Sciatic nerve (tissue), 2 donors: ENCODE measurements at regions not wholly inside any gene's neighbourhood (a gene's known extent, or its start where the extent isn't known, plus 50 kb on each side); places are given as distances from the start of the nearest gene placed in this dataset.

Experiments used
- ATAC-seq: fragments of 200-7000 bp; cut with Tn5 transposase; one replicate; pipeline ENCODE4 v1.9.1; 2020; ENCODE audit warnings: mild to moderate bottlenecking, moderate library complexity
- DNase-seq: peaks from one replicate; pipeline ENCODE4 v3.0.0-alpha.2; 2020; ENCODE audit warnings: low spot score
- intact Hi-C: fragments of 100-400 bp; cut with DNase I; formaldehyde crosslinking; loops from one replicate; pipeline ENCODE4 v1.14.2; 2022
- donor health status: DM: no; HTN: no; CAD: no.
- donor health status: DM: no; HTN: no; CAD: no.

DNA sequence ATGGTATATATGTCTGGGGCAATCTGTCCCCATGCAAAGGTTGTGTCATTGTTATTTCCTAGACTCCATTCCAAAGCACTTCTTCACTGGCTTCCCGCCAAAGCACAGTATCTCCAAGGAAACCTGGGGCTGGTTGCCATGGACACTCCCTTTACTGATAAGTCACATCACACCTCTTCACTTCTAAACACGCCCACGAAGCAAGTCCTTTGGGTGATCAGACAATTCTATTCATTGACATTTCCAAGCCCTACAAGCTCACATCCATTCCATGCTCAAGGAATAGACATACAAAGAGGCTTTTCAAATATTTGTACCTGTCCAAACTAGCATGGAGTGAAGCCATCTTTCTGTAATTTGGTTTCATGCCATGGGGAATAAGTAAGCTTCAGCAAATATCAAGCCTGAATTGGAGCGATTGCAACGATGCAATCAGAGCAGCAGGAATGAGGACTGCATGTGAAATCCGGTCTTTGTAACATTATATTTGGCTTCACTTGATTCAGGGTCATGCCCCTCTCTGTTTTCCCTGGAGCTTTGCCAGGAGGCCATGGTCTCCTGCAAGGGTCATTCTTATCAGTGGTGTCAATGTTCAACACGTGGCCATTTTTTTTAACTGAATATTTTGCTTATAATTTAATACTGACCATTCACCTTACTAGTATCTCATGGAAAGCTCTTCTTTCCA lies 201.6 kb upstream of the TMC3 start:
- intact Hi-C loops: no loop called here
- DNase-seq: no peak

DNA sequence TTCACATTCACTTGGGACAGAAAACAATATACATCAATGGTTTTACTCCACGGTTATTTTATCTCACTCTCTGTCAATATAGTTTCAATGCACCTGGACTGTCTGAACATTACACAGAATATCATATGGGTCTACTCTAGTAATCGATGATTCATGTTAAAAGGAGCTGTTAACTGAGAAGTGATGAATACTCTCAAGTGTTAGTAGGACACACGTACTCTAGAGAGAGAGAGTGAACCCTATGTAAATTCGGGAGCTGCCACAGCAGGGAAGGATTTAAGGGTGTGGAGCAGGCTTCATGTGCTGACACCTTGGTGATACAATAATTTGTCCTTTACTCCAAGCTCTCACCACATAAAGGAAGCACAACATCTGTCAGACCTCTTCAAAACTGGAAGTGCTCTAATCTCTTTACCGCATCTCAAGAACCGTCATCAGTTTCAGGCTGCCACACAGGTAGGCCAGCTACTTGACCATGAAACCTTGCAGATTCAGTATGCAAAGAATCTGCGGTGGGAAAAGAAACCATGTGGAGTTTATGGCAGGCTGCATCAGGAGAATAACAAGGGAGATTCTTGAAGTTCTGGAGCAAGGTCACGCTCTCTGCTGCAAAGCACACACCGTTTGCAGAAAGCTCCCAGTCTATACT lies 199.2 kb upstream of the TMC3 start:
- intact Hi-C loops: no loop called here
- DNase-seq (no peak), ATAC-seq (no peak)

More for the DNA sequence above, 201.6 kb upstream of the TMC3 start:
- ATAC-seq: no peak

DNA sequence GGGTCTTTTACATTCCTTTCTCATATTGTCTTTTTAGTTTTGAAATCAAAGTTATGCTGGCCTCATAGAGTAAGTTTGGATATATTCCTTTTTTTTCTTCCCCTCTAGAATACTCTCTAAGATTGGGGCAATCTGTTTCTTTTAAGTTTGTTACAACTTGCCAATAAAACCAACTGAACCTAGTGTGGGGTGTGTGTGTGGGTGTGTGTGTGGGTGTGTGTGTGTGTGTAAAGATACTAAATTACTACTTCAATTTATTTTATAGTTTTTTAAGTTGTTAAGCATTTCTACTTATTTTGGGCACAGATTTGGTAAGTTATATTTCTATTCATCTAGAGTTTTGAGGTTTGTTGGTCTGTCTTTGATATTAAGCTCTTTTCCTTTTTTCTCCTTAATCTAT lies 198.2 kb upstream of the TMC3 start:
- intact Hi-C loops: no loop called here
- no peak for ATAC-seq
- DNase-seq: no peak

DNA sequence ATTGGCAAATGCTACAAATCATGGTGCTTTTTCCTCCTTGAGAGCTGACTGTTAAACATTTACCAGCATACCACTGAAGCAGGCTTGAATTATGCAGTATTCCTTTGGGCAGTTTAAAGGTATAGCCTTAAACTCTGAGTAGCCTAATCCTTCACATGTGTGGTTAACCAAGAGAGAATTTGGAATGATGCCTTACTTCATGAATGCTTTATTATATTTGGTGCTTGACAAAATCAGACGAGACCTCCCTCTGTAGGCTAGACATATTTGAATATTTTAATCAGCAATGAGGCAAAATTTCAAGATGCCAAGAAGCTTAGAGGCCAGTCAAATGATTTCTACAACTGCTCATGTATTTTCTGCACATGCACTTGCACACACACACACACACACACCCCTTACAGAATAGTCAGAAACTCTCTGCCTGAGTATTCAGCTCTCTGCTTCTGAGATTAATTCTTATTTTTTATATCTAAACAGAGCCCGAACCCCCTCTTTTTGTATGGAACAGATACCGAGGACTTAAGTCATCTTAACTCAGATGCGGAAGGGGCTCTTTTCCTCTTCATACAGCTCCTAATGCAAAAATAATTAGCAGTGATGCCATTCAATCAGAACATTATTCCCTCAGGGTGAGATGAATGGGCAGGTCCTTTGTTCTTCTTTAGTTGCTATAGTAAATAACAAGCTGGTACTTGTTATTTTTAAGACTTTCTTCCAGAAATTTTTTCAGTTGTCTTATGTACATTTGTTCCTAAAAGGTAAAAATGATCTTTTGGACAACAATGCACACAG lies 195.5 kb upstream of the TMC3 start:
- intact Hi-C loops: no loop called here
- ATAC-seq: no peak

DNA sequence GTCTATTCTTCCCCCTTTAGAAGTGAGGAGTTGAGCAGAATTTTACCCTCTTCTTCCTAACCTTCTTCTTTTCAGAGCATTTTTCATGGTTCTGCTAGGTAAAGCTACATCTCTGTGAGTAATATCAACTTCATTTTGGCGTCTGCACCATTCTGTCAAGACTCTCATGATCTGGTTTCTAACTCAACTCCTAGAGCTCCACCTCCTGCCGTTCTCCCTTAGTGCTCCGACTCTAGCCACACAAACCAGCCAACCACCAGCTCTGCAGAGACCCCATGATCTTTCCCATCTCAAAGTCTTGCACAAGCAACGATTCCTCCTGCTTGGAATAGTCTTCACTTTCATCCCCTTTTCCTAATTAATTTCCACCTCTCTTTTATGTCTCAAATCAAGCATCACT lies 193.9 kb upstream of the TMC3 start:
- no peak for ATAC-seq
- no peak for DNase-seq
- intact Hi-C loops: no loop called here

More for the DNA sequence above, 195.5 kb upstream of the TMC3 start:
- DNase-seq: no peak

DNA sequence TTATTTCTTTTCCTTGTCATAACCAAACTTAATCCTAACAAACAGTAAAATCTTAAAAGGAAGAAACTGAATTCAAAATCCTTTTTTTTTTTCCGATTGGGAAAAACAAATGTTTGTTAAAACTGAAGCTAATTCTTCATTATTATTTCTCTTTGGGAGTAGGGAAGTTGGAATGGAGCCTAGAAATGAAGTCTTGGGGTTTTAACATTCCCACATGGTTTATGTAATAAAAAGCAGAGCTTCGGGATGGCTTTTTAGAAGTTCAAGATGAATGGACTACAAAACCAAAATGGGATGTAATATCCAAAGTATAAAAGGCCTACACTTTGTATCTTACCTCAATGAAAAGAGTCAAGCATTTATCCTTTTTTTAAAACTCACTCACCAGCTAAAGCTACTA lies 189.0 kb upstream of the TMC3 start:
- no peak for DNase-seq
- no peak for ATAC-seq
- intact Hi-C loops: no loop called here

DNA sequence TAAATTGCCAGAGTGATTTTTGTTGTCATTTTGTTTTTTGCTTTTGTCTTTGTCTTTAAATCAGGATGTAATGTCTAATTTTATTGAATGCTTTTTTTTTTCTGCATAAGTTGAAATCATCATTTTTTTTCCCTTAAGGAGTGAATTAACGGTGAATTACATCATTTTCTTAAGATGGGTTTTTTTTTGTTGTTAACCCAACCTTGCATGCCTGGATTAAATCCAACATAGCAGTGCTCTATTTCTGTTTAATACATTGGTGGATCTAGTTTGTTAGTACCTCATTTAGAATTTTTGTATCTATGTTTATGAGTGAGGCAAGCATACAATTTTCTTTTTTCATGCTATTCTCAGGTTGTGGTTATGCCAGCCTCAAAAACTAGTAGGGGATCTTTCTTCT lies 186.4 kb upstream of the TMC3 start:
- ATAC-seq: no peak
- intact Hi-C loops: no loop called here

DNA sequence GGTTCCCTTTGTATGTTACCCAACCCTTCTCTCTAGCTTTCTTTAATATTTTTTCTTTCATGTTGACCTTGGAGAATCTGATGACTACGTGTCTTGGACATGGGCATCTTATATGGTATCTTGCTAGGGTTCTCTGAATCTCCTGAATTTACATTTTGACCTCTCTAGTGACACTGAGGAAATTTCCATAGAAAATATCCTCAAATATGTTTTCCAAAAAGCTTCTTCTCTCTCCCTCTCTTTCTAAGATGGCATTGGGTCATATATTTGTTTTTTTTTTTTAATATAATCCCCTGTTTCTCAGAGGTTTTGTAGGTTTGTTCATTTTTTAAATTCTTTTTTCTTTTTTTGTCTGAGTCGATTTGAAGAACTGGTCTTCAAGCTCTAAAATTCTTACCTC lies 184.0 kb upstream of the TMC3 start:
- ATAC-seq (no peak), DNase-seq (no peak)
- intact Hi-C loops: no loop called here

More for the DNA sequence above, 186.4 kb upstream of the TMC3 start:
- no peak for DNase-seq

DNA sequence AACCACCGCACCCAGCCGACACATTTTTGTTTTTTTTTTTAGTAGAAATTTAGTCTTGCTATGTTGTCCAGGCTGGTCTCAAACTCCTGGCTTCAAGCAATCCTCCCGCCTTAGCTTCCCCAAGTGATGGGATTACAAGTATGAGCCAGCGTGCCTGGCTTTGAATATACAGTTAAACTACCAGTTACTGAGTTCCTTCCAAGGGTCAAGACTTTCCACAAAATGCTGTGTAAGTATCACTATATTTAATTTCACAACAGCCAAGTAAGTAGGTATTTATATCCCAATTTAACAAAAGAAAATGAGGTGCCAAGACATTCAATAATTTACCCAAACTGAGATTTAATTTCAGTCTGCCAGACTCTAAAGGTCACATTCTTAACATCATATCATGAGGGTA lies 181.3 kb upstream of the TMC3 start:
- intact Hi-C loops: no loop called here
- ATAC-seq (no peak), DNase-seq (no peak)

DNA sequence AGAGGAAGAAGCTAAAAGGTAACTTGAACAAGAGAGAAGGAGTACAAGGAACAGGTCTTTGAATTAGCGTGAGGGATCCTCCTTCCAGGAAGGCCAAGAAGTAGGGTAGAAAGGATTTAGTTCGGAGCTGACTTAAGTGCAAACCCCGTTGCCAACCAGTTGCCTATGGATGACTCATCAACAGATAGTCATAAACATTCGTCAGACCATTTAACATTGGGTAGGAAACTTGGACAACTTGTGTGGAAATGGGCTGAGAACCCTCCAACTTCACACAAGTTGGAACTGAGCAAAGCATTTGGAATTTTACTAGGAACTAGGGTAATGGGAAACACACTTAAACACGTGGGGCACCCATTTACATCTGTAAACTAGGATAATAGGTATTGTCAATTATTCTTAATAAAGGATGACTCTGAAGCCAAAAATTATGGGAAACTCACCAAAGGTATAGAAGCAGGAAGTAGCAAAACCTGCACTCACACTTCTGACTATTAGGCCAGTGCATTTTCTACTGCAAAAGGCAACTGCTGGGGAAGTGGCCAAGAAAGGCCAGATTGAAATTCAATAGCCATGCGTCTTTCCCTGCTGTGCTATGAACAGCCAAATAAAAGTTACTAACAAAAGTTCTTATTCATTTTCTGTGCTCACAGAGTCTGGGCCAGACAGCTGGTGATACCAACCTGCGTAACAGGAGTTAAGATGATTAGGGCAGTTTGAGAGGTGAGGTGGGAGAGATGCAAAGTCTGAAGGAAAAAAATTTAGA lies 174.5 kb upstream of the TMC3 start:
- ATAC-seq: no peak
- no peak for DNase-seq
- intact Hi-C loops: no loop called here

DNA sequence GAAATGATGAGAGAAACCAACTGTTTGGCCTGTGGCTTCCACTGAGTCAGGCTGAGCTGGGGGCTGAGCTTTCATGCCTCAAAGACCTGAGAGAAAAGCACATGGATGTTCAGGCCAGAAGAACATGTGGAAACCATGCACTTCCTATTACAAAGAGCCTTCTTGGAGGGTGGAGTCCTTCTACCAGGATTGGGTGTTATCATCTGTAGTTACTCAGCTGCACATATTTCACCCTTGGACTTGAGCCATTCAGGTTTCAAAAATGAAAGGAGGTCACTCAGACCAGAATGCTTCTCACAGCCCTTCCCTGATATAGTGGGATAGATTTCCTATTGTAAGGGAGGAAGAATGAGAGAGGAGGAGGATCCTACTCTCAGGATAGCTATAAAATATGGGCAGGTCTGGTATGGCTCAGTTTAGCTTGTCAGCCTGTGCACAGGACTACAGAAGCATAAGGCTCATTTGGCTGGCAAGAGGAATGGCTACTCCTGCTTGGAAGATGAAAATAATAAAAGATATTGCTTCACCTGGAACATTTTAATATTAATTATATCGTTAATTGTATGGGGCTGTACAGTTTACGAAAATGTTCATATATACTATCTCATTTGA lies 173.6 kb upstream of the TMC3 start:
- ATAC-seq: no peak
- no peak for DNase-seq
- intact Hi-C loops: no loop called here

DNA sequence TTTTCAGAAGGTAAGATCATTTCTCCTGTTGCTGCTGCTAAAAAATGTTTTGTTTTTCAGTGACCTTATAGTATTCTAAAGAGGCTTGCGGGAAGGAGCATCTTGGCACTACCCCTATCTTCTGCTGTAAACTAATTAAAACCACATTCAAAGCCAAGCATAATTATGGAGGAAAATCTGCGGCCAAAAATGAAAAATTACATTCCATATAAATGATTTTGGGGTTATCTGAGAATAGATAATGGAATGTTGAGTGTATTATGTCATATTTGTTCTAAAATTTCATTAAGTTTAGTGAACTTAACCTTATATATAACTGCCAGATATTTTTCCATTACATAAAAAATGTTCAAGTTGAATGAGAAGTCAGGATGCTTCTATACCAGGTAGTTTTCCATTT lies 170.4 kb upstream of the TMC3 start:
- intact Hi-C loops: no loop called here
- DNase-seq: no peak
- ATAC-seq: no peak

DNA sequence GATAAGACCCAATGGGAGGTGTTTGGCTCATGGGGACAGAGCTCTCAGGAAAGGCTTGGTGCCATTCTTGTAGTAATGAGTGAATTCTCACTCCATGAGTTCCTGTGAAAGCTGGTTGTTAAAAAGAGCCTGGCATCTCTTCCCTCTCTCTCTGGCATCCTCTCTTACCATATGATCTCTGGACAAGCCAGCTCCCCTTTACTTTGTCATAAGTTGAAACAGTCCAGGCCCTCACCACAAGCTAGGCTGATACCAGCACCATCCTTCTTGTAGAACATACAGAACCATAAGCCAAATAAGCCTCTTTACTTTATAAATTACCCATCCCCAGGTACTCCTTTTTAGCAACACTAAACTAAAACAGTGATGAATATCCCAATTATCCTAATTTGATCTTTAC lies 166.9 kb upstream of the TMC3 start:
- intact Hi-C loops: no loop called here
- no peak for ATAC-seq
- no peak for DNase-seq

DNA sequence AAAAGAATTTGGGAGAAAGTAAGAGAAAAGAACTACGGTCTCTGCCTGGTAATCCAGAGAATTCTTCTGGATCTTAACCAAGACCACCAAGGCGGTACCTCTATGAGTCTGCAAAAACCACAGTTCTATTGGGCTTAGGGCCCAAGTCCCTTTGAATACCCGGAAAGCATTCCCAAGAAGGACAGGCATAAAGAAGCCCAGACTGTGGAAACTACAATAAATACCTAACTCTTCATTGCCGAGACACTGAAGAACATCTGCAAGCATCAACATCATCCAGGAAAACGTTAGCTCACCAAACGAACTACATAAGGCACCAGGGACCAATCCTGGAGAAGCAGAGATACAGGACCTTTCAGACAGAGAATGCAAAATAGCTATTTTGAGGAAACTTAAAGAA lies 162.3 kb upstream of the TMC3 start:
- ATAC-seq (no peak), DNase-seq (no peak)
- intact Hi-C loops: no loop called here

DNA sequence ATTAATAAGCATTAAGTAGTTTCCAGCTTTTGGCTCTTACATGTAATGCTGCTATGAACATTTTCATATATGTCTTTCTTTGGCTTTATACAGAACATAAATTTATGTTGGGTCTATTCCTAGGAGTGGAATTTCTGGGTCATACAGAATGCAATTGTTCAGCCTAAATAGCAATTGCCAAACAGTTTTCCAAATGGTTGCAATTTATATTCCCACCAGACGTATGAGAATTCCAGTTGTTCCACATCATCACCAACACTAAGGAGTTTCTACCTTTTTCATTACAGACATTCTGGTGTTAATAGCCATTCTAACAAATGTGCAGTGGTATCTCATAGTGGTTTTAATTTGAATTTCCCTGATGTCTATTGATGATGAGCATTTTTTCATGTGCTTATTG lies 160.1 kb upstream of the TMC3 start:
- ATAC-seq (no peak), DNase-seq (no peak)
- intact Hi-C loops: no loop called here

DNA sequence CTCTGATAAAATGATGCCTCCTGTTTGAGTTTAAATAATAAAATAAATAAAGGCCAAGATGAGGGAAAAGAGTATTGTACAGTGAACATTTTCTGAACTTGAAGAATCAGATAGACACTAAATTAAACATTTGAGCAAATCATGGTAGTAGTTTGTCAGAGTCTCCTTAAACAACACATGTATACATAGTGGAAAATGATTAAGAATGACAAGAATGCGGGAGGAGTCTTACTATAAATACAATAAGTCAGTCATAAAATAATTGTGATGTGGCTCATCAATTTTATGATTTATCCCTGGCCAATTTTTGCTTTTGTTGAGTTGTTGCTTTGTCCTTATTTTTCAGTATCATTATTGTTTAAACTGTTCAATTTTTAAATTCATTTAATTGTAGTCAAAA lies 158.0 kb upstream of the TMC3 start:
- intact Hi-C loops: no loop called here
- ATAC-seq: no peak
- no peak for DNase-seq

DNA sequence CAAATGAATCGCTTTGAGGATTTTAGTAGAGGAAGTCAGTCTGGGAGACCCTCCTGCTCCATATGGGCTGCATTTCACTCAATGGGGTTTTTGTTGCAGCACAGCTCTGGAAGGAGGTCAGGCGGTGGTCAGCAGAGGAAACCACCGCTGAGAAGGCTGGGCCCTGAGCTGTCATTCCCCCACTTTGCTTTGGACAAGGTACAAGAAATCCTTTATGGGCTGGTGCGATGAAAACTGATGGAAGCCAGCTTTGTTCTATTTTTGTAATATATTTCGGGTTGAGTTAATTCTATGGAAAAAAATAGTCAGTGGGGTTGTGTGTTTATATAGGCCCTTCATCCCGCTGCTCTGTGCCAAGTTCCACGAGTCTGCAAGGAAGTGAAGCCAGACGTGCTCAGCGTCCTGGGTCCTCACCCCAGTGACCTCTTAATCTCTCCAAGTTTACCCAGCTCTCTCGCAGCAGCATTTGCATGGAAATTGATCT lies 157.1 kb upstream of the TMC3 start:
- no peak for ATAC-seq
- intact Hi-C loops: no loop called here
- no peak for DNase-seq

DNA sequence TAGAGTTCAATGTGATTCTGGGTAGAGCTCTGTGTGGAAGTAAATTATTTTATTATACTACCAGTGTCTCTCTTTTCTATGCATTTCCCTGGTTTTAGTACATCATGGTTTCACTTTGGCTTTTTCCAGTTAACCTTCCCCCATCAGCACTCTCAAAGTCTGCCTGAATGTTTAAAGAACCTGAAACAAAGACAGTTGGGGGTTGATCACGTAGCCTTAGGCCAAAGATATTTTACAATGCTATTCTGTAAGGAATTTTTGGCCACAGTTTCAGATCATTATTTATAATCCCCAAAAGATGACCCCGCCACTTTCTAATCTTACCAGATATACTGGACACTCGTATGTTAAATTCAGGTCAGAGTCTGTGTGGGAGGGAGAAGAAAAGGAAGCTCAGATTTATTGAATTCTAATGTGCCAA lies 156.3 kb upstream of the TMC3 start:
- no peak for DNase-seq
- ATAC-seq: no peak
- intact Hi-C loops: no loop called here

DNA sequence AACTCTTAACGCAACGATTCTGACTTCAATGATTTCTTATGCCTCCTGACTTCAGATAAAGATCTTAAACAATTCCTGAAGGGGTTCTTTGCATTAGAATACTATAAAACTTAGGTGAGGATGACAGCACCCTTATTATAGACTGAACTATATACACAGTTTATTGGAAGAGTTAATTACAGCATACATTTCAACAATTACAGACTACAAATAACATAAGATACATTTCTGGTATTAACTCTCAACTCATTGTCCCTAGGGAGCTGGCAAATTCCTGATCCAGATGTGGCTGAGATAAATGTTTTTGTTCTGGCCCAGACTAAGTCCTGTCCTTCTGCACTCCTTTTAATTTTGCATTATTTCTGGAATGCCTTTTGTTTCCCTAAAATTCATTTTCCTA lies 155.5 kb upstream of the TMC3 start:
- ATAC-seq (no peak), DNase-seq (no peak)
- intact Hi-C loops: no loop called here
